Right lobe of liver (tissue), 6 donors: ENCODE measurements at regions not wholly inside any gene's neighbourhood (a gene's known extent, or its start where the extent isn't known, plus 50 kb on each side); places are given as distances from the start of the nearest gene placed in this dataset.

Experiments used
- ATAC-seq, 4 donors: fragments of 200-7000 bp; cut with Tn5 transposase; one replicate each; pipeline ENCODE4 v1.9.1; 2020; ENCODE audit warnings: mild to moderate bottlenecking in 4 of 4, moderate library complexity in 4 of 4
- DNase-seq, 3 donors: peaks; one replicate each; pipeline ENCODE4 v3.0.0-alpha.2; 2020
- H3K27ac ChIP-seq, 3 donors: fragments of 200-600 bp; one replicate each; pipeline ENCODE4 v1.8.0; 2022
- H3K27me3 ChIP-seq, 2 donors: fragments of 200-600 bp; one replicate each; pipeline ENCODE4 v1.8.0; 2022
- H3K36me3 ChIP-seq, 4 donors: fragments of 200-600 bp; sonication (generic) in 1 of 4; one replicate each; pipeline versions ENCODE4 v1.5.1 to v1.8.0; 2017 to 2022; ENCODE audit warnings: control low read depth in 1 of 4
- H3K4me1 ChIP-seq, 4 donors: fragments of 200-600 bp; sonication (generic) in 1 of 4; one replicate each; pipeline versions ENCODE4 v1.5.1 to v1.8.0; 2017 to 2022; ENCODE audit warnings: control low read depth in 1 of 4
- H3K4me3 ChIP-seq, 3 donors: fragments of 200-600 bp; one replicate each; pipeline ENCODE4 v1.8.0; 2022
- H3K9me3 ChIP-seq, 4 donors: fragments of 200-600 bp; sonication (generic) in 1 of 4; one replicate each; pipeline versions ENCODE4 v1.5.1 to v1.8.0; 2017 to 2022; ENCODE audit warnings: control low read depth in 1 of 4
- POLR2A ChIP-seq: fragments of 450-650 bp; IDR thresholded peaks from one replicate; pipeline ENCODE4 v1.6.1; 2017; ENCODE audit warnings: antibody characterized with exemption, mild to moderate bottlenecking
- WGBS: methylation state at CpG from one replicate; pipeline ENCODE4 v1.1.6; 2018; ENCODE audit warnings: low coverage, low lambda C conversion rate; ENCODE audit not compliant: insufficient coverage; ENCODE audit errors: missing lambda C conversion rate; 5-methylcytosine and 5-hydroxymethylcytosine counted together
- intact Hi-C, 2 donors: fragments of 100-400 bp; cut with DNase I; formaldehyde crosslinking; loops; one replicate each; pipeline versions ENCODE4 v1.11.2 to v1.14.1; 2022
- TF ChIP-seq, protein P1 (sequence below), 4 donors: fragments of 200-600 bp in 3 of 4; fragments of 450-650 bp in 1 of 4; IDR thresholded peaks; one replicate each; pipeline versions ENCODE4 v1.5.1 to v1.8.0; 2016 to 2022; ENCODE audit warnings: antibody characterized with exemption in 4 of 4, mild to moderate bottlenecking in 2 of 4
- donor health status: DM: no; HTN: yes; CAD: no.
- donor health status: DM: no; HTN: no; CAD: no.
- donor health status: DM: no; HTN: no; CAD: no.
- donor health status: DM: no; HTN: yes; CAD: no.
- donor health status: DM: no; HTN: yes; CAD: no.

DNA sequence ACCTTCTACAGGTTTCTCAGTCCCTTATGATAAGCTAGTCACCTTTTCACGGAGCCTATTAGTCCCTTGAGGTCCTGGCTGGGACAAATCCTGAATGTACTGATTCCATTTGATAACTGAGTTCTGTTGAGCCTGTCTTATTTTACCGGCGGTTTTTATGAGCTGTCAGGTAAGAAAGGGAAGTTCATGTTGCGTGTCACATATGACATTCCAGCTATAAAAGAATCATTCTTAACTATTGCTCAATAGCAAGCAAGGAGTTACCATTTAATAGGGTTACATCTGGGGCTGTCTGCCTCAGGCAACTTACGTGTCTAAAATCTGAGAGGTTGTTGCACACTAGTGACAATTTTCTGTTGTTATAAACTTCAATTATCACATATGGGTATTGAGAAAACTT lies 394.6 kb downstream of the TECRL start:
- no peak for ATAC-seq
- no peaks in the 10 kb centered on the region for H3K27me3 ChIP-seq
- no peaks in the 10 kb centered on the region for H3K4me1 ChIP-seq
- H3K9me3 ChIP-seq: no peaks in the 10 kb centered on the region
- H3K36me3 ChIP-seq: no peaks in the 10 kb centered on the region
- H3K27ac ChIP-seq: no peak overlapping the region
- intact Hi-C loops: no loop called here
- TF ChIP-seq, protein P1, sequence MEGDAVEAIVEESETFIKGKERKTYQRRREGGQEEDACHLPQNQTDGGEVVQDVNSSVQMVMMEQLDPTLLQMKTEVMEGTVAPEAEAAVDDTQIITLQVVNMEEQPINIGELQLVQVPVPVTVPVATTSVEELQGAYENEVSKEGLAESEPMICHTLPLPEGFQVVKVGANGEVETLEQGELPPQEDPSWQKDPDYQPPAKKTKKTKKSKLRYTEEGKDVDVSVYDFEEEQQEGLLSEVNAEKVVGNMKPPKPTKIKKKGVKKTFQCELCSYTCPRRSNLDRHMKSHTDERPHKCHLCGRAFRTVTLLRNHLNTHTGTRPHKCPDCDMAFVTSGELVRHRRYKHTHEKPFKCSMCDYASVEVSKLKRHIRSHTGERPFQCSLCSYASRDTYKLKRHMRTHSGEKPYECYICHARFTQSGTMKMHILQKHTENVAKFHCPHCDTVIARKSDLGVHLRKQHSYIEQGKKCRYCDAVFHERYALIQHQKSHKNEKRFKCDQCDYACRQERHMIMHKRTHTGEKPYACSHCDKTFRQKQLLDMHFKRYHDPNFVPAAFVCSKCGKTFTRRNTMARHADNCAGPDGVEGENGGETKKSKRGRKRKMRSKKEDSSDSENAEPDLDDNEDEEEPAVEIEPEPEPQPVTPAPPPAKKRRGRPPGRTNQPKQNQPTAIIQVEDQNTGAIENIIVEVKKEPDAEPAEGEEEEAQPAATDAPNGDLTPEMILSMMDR (IDR thresholded peaks at IDR 0.05): no peak
- TF ChIP-seq POLR2A: no peak
- 42% methylated on average over 5 of the region's 5 CpGs for WGBS
- DNase-seq: no peak
- H3K4me3 ChIP-seq: no peak overlapping the region

DNA sequence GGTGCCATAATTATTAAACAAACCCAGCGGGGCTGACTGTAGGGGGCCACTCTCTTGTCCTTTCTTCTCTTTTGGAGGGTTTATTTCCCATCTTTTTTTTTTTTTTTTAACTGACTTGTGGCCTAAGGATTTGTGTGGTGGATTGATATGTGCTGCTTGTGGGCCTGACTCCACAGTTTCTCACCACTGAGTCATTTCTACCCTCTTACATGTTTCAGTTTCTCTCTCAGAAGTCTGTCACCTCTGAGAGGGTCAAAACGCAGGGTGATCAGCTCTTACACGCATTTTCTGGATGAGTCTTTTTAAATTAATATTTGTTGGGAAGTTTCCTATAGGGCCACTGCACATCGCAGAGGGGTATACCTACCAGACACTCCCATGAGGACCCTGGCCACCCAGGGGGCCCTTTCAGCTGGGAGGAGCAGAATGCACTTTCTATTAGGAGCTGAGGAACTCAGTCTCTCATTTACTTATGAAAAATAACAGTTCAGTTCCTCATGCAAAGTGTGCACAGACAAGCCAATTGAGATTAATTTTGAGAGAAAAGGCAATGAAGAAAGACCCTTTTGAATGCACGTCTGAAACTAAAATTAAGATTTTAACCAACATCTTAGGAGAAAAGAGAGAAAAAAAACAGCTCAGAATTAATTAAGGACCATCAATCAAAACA lies 407.9 kb downstream of the TECRL start:
- WGBS: 39% methylated on average over 5 of the region's 5 CpGs
- intact Hi-C loops: no loop called here
- ATAC-seq (no peak), DNase-seq (no peak)
- no peaks in the 10 kb centered on the region for H3K4me1 ChIP-seq
- H3K36me3 ChIP-seq: no peaks in the 10 kb centered on the region
- no peak overlapping the region for H3K4me3 ChIP-seq
- no peaks in the 10 kb centered on the region for H3K9me3 ChIP-seq
- no peak overlapping the region for H3K27ac ChIP-seq
- H3K27me3 ChIP-seq: no peaks in the 10 kb centered on the region
- TF ChIP-seq POLR2A: no peak
- TF ChIP-seq, protein P1 (IDR thresholded peaks at IDR 0.05): no peak

DNA sequence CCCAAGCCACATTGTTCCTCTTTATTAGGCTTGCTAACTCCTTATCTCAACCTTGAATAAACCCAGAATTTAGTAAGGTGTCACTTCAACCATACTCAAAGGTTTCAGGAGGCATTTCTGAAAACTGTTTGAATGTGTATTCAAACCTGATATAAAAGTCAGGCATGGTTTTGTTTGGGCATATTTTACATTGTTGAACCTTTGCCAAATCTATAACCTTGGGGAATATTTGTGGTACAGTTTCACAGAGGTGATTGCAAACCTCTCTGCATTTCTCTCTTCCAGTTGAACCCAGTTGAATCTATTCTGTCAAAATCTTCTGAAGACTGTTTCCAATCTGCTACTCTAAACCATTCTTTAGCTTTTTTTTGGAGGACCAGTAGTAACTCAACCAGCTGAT lies 409.0 kb downstream of the TECRL start:
- Histone ChIP-seq H3K9me3 (no peaks in the 10 kb centered on the region), H3K27me3 (no peaks in the 10 kb centered on the region), H3K4me1 (no peaks in the 10 kb centered on the region), H3K36me3 (no peaks in the 10 kb centered on the region), H3K27ac (no peak overlapping the region), H3K4me3 (no peak overlapping the region)
- DNase-seq (no peak), ATAC-seq (no peak)
- no peak for TF ChIP-seq POLR2A
- TF ChIP-seq, protein P1 (IDR thresholded peaks at IDR 0.05): no peak
- intact Hi-C loops: no loop called here

DNA sequence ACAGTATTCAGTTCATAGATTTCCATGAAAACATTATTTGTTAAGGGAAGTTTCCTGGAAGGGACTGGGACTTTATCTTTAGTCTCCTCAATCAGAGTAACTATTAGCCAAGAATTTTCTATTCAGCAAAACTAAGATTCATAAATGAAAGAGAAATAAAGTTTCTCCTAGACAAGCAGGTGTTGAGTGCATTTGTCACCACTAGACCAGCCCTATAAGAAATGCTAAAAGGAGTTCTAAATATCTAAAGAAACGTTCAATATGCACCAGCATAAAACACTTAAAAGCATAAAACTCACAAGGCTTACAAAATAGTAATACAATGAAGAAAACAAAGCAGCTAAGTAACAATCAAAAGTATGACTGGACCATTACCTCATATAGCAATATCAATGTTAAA lies 423.0 kb downstream of the TECRL start:
- Histone ChIP-seq H3K36me3 (no peaks in the 10 kb centered on the region), H3K9me3 (no peaks in the 10 kb centered on the region), H3K4me1 (no peaks in the 10 kb centered on the region), H3K4me3 (no peak overlapping the region), H3K27ac (no peak overlapping the region), H3K27me3 (no peaks in the 10 kb centered on the region)
- WGBS: 24% methylated on average over 1 of the region's 1 CpG
- DNase-seq (no peak), ATAC-seq (no peak)
- no peak for TF ChIP-seq POLR2A
- TF ChIP-seq, protein P1 (IDR thresholded peaks at IDR 0.05): no peak
- intact Hi-C loops: no loop called here

DNA sequence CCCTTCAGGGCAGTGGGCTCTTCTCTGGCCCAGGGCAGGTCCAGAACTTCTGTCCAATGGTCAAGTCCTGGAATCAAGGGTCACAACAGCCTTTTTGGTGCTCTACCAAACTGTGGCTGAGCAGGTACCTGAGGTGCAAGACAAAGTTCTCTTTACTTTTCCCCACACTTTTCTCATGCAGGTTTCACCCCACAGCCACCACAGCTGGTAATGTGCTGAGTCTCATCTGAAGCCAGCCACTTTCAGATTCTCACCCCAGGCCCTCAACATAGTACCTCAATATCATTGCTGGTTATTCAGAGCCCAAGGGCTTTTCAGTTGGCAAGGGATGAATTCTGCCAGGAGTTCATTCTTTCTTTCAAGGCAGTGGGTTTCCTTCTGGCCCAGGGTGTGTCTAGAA lies 426.0 kb downstream of the TECRL start:
- ATAC-seq: no peak
- Histone ChIP-seq H3K4me1 (no peaks in the 10 kb centered on the region), H3K9me3 (no peaks in the 10 kb centered on the region), H3K36me3 (no peaks in the 10 kb centered on the region), H3K4me3 (no peak overlapping the region), H3K27ac (no peak overlapping the region), H3K27me3 (no peaks in the 10 kb centered on the region)
- intact Hi-C loops: no loop called here
- no peak for DNase-seq
- TF ChIP-seq POLR2A: no peak
- TF ChIP-seq, protein P1 (IDR thresholded peaks at IDR 0.05): no peak
